Natural killer cell (primary cell): ENCODE measurements at regions not wholly inside any gene's neighbourhood (a gene's known extent, or its start where the extent isn't known, plus 50 kb on each side); places are given as distances from the start of the nearest gene placed in this dataset.

Source experiments
- ATAC-seq, 3 donors: fragments of 150-1000 bp in 2 of 3; fragments of 200-7000 bp in 1 of 3; cut with Tn5 transposase; 1 replicate in 1 of 3; 2 replicates in 2 of 3; pipeline ENCODE4 v1.10.0; 2021; ENCODE audit warnings: mild to moderate bottlenecking in 2 of 3, moderate library complexity in 2 of 3
- DNase-seq, 2 donors: peaks; one replicate each; pipeline versions ENCODE4 v3.0.0 to v3.0.0-alpha.2; 2013 to 2021; ENCODE audit warnings: mixed read lengths in 1 of 2
- H3K27ac ChIP-seq: one replicate; pipeline ENCODE4 v1.5.1; 2013; ENCODE audit warnings: mild to moderate bottlenecking, low read length
- H3K27me3 ChIP-seq: one replicate; pipeline ENCODE4 v1.6.1; 2013; ENCODE audit warnings: low read length; ENCODE audit not compliant: control insufficient read depth, insufficient read depth
- H3K36me3 ChIP-seq: one replicate; pipeline ENCODE4 v1.6.1; 2013; ENCODE audit warnings: low read length; ENCODE audit not compliant: control insufficient read depth, insufficient read depth
- H3K4me1 ChIP-seq: one replicate; pipeline ENCODE4 v1.6.1; 2013; ENCODE audit warnings: low read length; ENCODE audit not compliant: control insufficient read depth, insufficient read depth
- H3K4me3 ChIP-seq: one replicate; pipeline ENCODE4 v1.5.1; 2013; ENCODE audit warnings: low read length
- H3K9me3 ChIP-seq: one replicate; pipeline ENCODE4 v1.6.1; 2013; ENCODE audit warnings: low read length; ENCODE audit not compliant: control insufficient read depth, insufficient read depth
- H3K27ac Mint-ChIP-seq, 2 donors: one replicate each; pipeline ENCODE4 v1.8.0; 2022; ENCODE audit warnings: mild to moderate bottlenecking in 2 of 2, mixed read lengths in 2 of 2, moderate library complexity in 1 of 2
- H3K27me3 Mint-ChIP-seq, 2 donors: one replicate each; pipeline ENCODE4 v1.8.0; 2022; ENCODE audit warnings: low read depth in 2 of 2, mixed read lengths in 2 of 2
- H3K36me3 Mint-ChIP-seq: one replicate; pipeline ENCODE4 v1.8.0; 2022; ENCODE audit warnings: mixed read lengths
- H3K4me1 Mint-ChIP-seq, 2 donors: one replicate each; pipeline ENCODE4 v1.8.0; 2022; ENCODE audit warnings: mixed read lengths in 2 of 2
- H3K4me3 Mint-ChIP-seq: one replicate; pipeline ENCODE4 v1.8.0; 2022; ENCODE audit warnings: mild to moderate bottlenecking, moderate library complexity, mixed read lengths
- H3K9me3 Mint-ChIP-seq, 2 donors: one replicate each; pipeline ENCODE4 v1.8.0; 2022; ENCODE audit warnings: mixed read lengths in 2 of 2
- WGBS: methylation state at CpG from one replicate; pipeline ENCODE4 v1.1.7; 2013; ENCODE audit warnings: missing lambda C conversion rate; ENCODE audit not compliant: insufficient coverage; 5-methylcytosine and 5-hydroxymethylcytosine counted together
- intact Hi-C: fragments of 100-400 bp; cut with micrococcal nuclease; formaldehyde crosslinking; loops from one replicate; pipeline ENCODE4 v1.14.2; 2022
- TF ChIP-seq, protein P1 (sequence below): fragments of 200-600 bp; IDR thresholded peaks from one replicate; pipeline ENCODE4 v1.8.0; 2022; ENCODE audit warnings: antibody characterized with exemption

DNA sequence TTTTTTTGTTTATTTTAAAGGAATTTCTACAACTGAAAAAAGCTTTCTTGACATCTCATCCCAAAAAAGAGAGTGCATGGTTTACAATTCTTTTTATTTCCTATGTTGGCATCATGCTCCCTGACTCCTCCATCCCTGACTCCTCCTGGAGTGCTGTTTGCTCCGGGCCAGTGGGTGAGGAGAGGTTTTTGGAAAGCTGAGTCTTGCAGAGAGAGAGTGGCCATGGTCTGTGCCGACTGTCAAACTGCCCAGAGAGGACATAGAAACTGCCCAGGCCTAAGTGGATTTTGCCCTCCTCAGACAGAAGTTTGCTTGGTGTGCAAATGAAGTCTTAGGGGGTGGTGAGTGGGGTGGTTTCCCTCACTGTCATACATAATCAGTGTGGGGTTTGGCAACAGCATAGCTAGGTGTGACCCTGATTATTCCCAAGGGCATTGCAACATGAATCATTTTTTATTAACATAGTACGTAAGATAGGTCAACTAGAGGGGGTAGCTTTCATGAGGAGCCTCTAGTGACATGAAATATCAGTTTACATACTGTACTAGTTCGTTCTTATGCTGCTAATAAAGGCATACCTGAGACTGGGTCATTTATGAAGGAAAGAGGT, 179.8 kb upstream of the UBL3 start:
- no peak overlapping the region for H3K27ac ChIP-seq
- intact Hi-C loops = no loop called here

DNA sequence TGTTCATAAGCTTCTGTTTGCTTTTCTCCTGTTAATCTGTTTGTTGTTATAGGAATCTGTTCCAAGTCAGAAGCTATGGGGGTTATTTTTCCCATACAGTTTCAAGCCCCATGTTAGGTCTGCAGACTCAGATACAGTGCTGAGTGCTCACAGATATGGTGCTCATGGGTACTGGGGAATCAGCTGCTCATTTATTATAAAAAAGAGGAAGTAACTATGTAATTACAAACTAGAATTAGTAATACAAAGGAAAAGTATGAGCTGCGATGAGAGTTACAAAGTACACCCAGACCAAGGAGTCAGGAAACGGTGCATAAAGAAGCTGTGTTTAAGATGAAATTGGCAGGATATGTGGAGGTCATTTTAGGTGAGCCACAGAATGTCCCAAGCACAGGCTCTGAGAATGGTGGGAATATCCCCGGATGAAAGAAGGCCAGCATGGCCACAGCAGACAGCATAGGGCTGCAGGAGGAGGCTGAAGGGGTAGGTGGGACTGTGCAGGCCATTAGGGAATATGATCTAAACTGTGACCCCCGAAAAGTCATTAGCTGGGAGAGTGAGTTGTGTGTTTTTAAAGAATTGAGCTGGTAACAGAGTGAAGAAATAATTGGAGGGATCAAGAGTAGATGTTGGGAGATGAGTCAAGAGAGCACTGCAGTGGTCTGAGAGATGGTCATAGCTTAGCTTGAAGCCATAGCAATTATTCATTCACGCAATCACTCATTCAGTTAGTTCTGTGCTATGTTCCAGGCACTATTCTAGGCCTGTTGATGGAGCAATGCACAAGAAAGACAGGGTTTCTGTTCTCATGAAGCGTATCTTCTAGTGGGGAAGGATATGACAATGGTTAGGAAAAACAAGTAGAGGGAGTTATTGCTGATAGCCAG, 177.4 kb upstream of the UBL3 start:
- no peaks in the 10 kb centered on the region for H3K9me3 ChIP-seq
- no peak overlapping the region for H3K27ac Mint-ChIP-seq
- ATAC-seq = no peak
- H3K9me3 Mint-ChIP-seq = no peaks in the 10 kb centered on the region
- H3K36me3 ChIP-seq = no peaks in the 10 kb centered on the region
- H3K27me3 ChIP-seq = no peaks in the 10 kb centered on the region
- H3K4me1 ChIP-seq = no peaks in the 10 kb centered on the region
- TF ChIP-seq, protein P1, sequence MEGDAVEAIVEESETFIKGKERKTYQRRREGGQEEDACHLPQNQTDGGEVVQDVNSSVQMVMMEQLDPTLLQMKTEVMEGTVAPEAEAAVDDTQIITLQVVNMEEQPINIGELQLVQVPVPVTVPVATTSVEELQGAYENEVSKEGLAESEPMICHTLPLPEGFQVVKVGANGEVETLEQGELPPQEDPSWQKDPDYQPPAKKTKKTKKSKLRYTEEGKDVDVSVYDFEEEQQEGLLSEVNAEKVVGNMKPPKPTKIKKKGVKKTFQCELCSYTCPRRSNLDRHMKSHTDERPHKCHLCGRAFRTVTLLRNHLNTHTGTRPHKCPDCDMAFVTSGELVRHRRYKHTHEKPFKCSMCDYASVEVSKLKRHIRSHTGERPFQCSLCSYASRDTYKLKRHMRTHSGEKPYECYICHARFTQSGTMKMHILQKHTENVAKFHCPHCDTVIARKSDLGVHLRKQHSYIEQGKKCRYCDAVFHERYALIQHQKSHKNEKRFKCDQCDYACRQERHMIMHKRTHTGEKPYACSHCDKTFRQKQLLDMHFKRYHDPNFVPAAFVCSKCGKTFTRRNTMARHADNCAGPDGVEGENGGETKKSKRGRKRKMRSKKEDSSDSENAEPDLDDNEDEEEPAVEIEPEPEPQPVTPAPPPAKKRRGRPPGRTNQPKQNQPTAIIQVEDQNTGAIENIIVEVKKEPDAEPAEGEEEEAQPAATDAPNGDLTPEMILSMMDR = no peak
- no peak overlapping the region for H3K4me3 Mint-ChIP-seq
- no peak for DNase-seq
- no peak overlapping the region for H3K27ac ChIP-seq
- H3K36me3 Mint-ChIP-seq = no peaks in the 10 kb centered on the region
- intact Hi-C loops = no loop called here
- H3K27me3 Mint-ChIP-seq = no peaks in the 10 kb centered on the region
- H3K4me1 Mint-ChIP-seq = no peaks in the 10 kb centered on the region
- no peak overlapping the region for H3K4me3 ChIP-seq
- 69% methylated on average over 6 of the region's 6 CpGs for WGBS

More for the DNA sequence above, 179.8 kb upstream of the UBL3 start:
- no peaks in the 10 kb centered on the region for H3K9me3 Mint-ChIP-seq
- DNase-seq (no peak), ATAC-seq (no peak)
- H3K4me1 Mint-ChIP-seq = no peaks in the 10 kb centered on the region
- H3K4me1 ChIP-seq = no peaks in the 10 kb centered on the region
- no peak overlapping the region for H3K4me3 Mint-ChIP-seq
- H3K4me3 ChIP-seq = no peak overlapping the region
- 80% methylated on average over 4 of the region's 4 CpGs for WGBS
- no peaks in the 10 kb centered on the region for H3K36me3 Mint-ChIP-seq
- peaks cover 0 to 17% of the 10 kb centered on the region in 2 donors for H3K27me3 Mint-ChIP-seq
- TF ChIP-seq, protein P1 = no peak
- H3K9me3 ChIP-seq = no peaks in the 10 kb centered on the region
- H3K27me3 ChIP-seq = no peaks in the 10 kb centered on the region
- no peak overlapping the region for H3K27ac Mint-ChIP-seq
- H3K36me3 ChIP-seq = no peaks in the 10 kb centered on the region

DNA sequence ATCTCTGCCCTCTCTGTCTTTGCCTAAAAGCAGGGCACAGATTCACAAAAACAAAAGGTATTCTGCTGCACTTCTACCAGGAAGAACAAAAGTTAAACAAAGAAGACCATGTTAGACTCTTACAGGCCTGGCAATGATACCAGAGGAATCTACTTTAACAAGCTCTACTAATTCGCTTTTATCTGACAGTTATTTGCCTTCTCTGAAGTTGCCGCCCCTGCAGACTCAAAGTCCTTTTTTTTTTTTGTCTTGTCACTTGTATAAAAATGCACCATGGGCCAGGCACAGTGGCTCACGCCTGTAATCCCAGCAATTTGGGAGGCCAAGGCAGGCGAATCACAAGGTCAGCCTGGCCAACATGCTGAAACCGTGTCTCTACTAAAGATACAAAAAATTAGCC, 176.5 kb upstream of the UBL3 start:
- Mint-ChIP-seq H3K4me3 (no peak overlapping the region), H3K4me1 (no peaks in the 10 kb centered on the region), H3K36me3 (no peaks in the 10 kb centered on the region), H3K9me3 (no peaks in the 10 kb centered on the region), H3K27ac (no peak overlapping the region), H3K27me3 (no peaks in the 10 kb centered on the region)
- TF ChIP-seq, protein P1 = no peak
- Histone ChIP-seq H3K9me3 (no peaks in the 10 kb centered on the region), H3K27me3 (no peaks in the 10 kb centered on the region), H3K27ac (no peak overlapping the region), H3K4me3 (no peak overlapping the region), H3K4me1 (no peaks in the 10 kb centered on the region), H3K36me3 (no peaks in the 10 kb centered on the region)
- 91% methylated on average over 5 of the region's 5 CpGs for WGBS
- no peak for ATAC-seq
- intact Hi-C loops = no loop called here
- no peak for DNase-seq
